ENCODE measurements at regions not wholly inside any gene's neighbourhood (a gene's known extent, or its start where the extent isn't known, plus 50 kb on each side); places are given as distances from the start of the nearest gene placed in this dataset.
A peak's percentile ranks its signal among the peaks of the same experiment; 100 is the strongest.

DNA sequence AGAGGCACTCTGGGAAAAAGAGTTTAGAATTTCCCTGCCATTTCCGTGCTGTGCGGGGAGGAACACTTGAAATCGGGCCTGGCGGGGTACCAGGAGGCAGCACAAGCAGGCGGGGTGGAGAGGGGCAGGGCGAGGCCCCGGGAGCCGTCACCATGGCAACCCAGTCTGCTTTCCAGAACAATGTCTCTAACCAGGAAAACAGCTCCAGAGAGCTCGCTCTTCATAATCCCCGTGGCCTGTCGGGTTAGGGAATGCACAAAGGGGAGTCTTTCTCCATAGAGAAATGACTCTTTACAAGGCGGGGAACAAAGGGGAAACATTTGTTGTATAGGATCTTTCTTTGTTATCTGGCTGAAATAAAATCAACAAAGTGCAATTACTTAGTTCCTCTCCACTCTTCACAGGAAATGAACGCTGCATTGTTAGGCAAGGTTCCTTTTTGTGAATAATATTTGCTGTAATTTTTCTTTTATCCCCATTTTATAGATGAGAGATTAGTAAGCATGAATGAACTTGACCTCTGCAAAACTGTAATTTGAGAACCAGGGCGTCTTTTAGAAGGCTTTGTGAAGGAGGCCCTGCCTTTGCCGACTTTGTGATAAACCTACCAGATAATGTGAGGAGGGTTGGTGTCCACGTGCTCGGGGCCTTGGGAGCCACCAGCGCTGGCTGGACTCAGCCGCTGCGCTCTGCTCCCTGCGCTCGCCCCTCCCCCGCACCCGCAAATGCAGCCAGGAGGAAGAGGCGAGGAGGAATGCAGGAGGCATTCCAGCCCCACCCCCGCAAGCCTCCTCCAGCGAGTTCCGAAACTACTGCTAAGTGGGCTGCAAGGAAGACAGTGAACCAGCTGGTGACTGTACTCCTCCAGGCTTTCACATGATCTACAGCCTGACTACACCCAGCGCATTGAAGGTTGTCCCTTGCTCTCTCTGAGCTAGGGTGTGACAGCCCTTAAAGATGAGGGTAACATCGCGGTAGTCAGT, 105.2 kb upstream of the ATF7IP start (continued):
- TF ChIP-seq ZBED4 (CRISPR knock-in tag; IDR thresholded peaks at IDR 0.05; ENCODE audit: borderline replicate concordance) = no peak
- peak; percentile 43; the same call in 1 of the 2 replicates for TF ChIP-seq SAP130 (CRISPR knock-in tag; IDR thresholded peaks at IDR 0.05; ENCODE audit: low read depth)
- TF ChIP-seq GPBP1L1 (CRISPR knock-in tag; IDR thresholded peaks at IDR 0.05) = no peak
- no peak for TF ChIP-seq ZNF589 (CRISPR knock-in tag; conservative IDR thresholded peaks at IDR 0.05)
- TF ChIP-seq, protein P1, sequence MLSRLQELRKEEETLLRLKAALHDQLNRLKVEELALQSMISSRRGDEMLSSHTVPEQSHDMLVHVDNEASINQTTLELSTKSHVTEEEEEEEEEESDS (CRISPR knock-in tag; IDR thresholded peaks at IDR 0.05; ENCODE audit: borderline replicate concordance) = no peak
- no peak for TF ChIP-seq ZNF569 (CRISPR knock-in tag; IDR thresholded peaks at IDR 0.05; ENCODE audit: borderline replicate concordance)
- TF ChIP-seq ZFP90 (CRISPR knock-in tag; IDR thresholded peaks at IDR 0.05; ENCODE audit: borderline replicate concordance) = no peak
- no peak for TF ChIP-seq FOXA1 (IDR thresholded peaks at IDR 0.05)
- no peak for TF ChIP-seq FOXA1 (CRISPR knock-in tag; IDR thresholded peaks at IDR 0.05)
- TF ChIP-seq, protein P2, sequence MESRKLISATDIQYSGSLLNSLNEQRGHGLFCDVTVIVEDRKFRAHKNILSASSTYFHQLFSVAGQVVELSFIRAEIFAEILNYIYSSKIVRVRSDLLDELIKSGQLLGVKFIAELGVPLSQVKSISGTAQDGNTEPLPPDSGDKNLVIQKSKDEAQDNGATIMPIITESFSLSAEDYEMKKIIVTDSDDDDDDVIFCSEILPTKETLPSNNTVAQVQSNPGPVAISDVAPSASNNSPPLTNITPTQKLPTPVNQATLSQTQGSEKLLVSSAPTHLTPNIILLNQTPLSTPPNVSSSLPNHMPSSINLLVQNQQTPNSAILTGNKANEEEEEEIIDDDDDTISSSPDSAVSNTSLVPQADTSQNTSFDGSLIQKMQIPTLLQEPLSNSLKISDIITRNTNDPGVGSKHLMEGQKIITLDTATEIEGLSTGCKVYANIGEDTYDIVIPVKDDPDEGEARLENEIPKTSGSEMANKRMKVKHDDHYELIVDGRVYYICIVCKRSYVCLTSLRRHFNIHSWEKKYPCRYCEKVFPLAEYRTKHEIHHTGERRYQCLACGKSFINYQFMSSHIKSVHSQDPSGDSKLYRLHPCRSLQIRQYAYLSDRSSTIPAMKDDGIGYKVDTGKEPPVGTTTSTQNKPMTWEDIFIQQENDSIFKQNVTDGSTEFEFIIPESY (CRISPR knock-in tag; IDR thresholded peaks at IDR 0.05) = peak; percentile 79
- TF ChIP-seq NFE2L1 (CRISPR knock-in tag; IDR thresholded peaks at IDR 0.05; ENCODE audit: borderline replicate concordance) = no peak
- no peak for TF ChIP-seq ATF2 (CRISPR knock-in tag; IDR thresholded peaks at IDR 0.05)
- no peak for TF ChIP-seq DR1 (CRISPR knock-in tag; IDR thresholded peaks at IDR 0.05)
- TF ChIP-seq, protein P3, sequence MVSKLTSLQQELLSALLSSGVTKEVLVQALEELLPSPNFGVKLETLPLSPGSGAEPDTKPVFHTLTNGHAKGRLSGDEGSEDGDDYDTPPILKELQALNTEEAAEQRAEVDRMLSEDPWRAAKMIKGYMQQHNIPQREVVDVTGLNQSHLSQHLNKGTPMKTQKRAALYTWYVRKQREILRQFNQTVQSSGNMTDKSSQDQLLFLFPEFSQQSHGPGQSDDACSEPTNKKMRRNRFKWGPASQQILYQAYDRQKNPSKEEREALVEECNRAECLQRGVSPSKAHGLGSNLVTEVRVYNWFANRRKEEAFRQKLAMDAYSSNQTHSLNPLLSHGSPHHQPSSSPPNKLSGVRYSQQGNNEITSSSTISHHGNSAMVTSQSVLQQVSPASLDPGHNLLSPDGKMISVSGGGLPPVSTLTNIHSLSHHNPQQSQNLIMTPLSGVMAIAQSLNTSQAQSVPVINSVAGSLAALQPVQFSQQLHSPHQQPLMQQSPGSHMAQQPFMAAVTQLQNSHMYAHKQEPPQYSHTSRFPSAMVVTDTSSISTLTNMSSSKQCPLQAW (CRISPR knock-in tag; IDR thresholded peaks at IDR 0.05) = no peak
- no peak for TF ChIP-seq ATAD3A (CRISPR knock-in tag; IDR thresholded peaks at IDR 0.05)
- TF ChIP-seq ISL2 (CRISPR knock-in tag; IDR thresholded peaks at IDR 0.05) = no peak
- TF ChIP-seq ELF3 (CRISPR knock-in tag; IDR thresholded peaks at IDR 0.05) = 0 out of 2 replicates have a peak, but pooled peaks have one; percentile 9
- no peak for TF ChIP-seq SOX6 (IDR thresholded peaks at IDR 0.05)
- TF ChIP-seq SOX6 (CRISPR knock-in tag; IDR thresholded peaks at IDR 0.05) = peak; percentile 68

All from HepG2 (cell line).